ENCODE measurements at regions not wholly inside any gene's neighbourhood (a gene's known extent, or its start where the extent isn't known, plus 50 kb on each side); places are given as distances from the start of the nearest gene placed in this dataset.

DNA sequence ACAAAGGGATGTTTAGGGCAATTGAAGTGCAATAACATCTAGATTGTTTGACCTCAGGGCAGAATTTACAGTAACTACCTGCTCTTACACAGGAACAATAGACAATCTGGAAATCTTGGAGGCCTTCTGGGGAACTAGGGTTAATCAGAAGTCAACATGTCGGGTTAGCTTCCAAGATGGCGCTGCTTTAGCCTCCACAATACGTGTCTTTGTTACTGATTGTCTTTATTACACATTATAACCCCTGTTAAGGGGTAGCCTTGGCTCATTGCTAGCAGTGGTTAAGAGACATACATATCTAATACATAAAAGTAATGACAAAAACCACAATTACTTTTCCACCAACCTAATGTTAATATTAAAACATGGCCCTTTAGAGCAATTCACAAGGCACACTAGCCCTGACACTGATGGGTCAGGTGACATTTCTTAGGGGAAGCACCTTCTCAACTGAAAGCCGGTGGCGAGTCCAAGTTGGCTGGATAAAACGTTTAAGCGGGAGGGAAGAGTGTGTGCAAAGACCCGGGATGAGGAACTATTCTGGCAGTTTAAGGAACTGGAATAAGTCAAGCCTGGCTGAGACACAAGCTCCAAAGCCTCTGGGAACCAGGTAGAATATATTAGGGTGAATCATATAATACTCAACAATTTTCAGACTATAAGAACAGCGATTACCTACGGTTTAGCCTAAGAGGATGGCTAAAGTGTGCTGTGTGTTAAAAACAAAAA is 236.9 kb downstream of the BCAS1 start:
- H3K36me3 ChIP-seq: no peaks in the 10 kb centered on the region
- TF ChIP-seq, protein P1, sequence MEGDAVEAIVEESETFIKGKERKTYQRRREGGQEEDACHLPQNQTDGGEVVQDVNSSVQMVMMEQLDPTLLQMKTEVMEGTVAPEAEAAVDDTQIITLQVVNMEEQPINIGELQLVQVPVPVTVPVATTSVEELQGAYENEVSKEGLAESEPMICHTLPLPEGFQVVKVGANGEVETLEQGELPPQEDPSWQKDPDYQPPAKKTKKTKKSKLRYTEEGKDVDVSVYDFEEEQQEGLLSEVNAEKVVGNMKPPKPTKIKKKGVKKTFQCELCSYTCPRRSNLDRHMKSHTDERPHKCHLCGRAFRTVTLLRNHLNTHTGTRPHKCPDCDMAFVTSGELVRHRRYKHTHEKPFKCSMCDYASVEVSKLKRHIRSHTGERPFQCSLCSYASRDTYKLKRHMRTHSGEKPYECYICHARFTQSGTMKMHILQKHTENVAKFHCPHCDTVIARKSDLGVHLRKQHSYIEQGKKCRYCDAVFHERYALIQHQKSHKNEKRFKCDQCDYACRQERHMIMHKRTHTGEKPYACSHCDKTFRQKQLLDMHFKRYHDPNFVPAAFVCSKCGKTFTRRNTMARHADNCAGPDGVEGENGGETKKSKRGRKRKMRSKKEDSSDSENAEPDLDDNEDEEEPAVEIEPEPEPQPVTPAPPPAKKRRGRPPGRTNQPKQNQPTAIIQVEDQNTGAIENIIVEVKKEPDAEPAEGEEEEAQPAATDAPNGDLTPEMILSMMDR (IDR thresholded peaks at IDR 0.05; ENCODE audit: low read depth, low read length): no peak
- peaks cover 15% of the 10 kb centered on the region; the same call in 1 of the 2 replicates for H3K4me1 ChIP-seq
- no peaks in the 10 kb centered on the region for H3K9me3 ChIP-seq
- H3K4me3 ChIP-seq (ENCODE audit: low read depth, low read length): no peak overlapping the region
- H3K27me3 ChIP-seq: no peaks in the 10 kb centered on the region
- DNase-seq: no peak

DNA sequence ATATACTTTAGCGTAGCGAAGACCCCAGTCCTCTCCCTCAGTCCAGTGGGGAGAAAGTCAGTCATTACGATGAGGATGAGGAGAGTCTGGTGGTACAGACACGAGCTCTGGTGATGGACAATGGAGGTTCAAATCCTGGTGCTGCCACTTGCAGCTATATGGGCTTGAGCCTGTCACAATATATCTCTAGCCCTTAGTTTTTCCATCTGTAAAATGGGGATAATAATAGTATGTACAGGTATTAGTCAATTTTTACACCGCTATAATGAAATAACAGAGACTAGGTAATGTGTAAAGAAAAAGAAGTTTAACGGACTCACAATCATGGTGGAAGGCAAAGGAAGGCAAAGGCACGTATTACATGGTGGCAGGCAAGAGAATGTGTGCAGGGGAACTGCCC is 237.9 kb downstream of the BCAS1 start:
- Histone ChIP-seq H3K9me3 (no peaks in the 10 kb centered on the region), H3K36me3 (no peaks in the 10 kb centered on the region), H3K4me1 (peaks cover 17% of the 10 kb centered on the region; the same call in 1 of the 2 replicates), H3K4me3 (ENCODE audit: low read depth, low read length) (no peak overlapping the region), H3K27me3 (no peaks in the 10 kb centered on the region)
- TF ChIP-seq, protein P1 (IDR thresholded peaks at IDR 0.05; ENCODE audit: low read depth, low read length): no peak
- DNase-seq: no peak

DNA sequence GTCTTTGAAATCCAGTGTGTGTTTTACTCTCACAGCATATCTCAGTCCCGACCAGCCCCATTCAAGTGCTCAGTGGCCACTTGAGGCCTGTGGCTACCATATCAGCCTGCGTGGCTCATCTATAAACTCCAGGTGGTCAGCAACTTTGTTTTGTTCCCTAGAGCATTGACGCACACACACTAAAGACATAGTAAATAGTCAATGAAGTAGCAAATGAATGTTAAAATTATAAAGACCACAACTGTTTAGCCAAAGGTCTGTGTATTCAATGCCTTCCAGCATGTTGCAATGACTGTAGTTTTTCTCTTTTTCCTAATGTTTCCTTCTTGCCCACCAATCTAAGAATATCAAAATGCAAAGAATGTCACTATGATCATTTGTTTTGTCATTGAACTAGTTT is 238.2 kb upstream of the ZNF217 start:
- no peaks in the 10 kb centered on the region for H3K27me3 ChIP-seq
- DNase-seq: no peak
- peaks cover 17% of the 10 kb centered on the region; the same call in 1 of the 2 replicates for H3K4me1 ChIP-seq
- no peaks in the 10 kb centered on the region for H3K9me3 ChIP-seq
- no peak overlapping the region for H3K4me3 ChIP-seq (ENCODE audit: low read depth, low read length)
- no peaks in the 10 kb centered on the region for H3K36me3 ChIP-seq
- TF ChIP-seq, protein P1 (IDR thresholded peaks at IDR 0.05; ENCODE audit: low read depth, low read length): no peak

DNA sequence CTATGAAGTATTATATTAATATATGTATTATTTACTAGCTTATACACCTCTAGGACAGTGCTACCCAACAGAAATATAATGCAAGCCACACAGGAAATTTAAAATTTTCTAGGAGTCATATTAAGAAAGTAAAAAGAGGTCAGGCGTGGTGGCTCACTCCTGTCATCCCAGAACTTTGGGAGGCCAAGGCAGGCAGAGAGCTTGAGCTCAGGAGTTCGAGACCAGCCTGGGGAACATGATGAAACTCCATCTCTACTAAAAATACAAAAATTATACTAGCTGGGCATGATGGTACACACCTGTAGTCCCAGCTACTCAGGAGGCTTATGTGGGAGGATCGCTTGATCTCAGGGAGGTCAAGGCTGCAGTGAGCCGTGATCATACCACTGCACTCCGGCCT is 237.6 kb upstream of the ZNF217 start:
- Histone ChIP-seq H3K9me3 (no peaks in the 10 kb centered on the region), H3K27me3 (no peaks in the 10 kb centered on the region), H3K36me3 (no peaks in the 10 kb centered on the region), H3K4me3 (ENCODE audit: low read depth, low read length) (no peak overlapping the region), H3K4me1 (peaks cover 17% of the 10 kb centered on the region; the same call in 1 of the 2 replicates)
- TF ChIP-seq, protein P1 (IDR thresholded peaks at IDR 0.05; ENCODE audit: low read depth, low read length): no peak
- no peak for DNase-seq

DNA sequence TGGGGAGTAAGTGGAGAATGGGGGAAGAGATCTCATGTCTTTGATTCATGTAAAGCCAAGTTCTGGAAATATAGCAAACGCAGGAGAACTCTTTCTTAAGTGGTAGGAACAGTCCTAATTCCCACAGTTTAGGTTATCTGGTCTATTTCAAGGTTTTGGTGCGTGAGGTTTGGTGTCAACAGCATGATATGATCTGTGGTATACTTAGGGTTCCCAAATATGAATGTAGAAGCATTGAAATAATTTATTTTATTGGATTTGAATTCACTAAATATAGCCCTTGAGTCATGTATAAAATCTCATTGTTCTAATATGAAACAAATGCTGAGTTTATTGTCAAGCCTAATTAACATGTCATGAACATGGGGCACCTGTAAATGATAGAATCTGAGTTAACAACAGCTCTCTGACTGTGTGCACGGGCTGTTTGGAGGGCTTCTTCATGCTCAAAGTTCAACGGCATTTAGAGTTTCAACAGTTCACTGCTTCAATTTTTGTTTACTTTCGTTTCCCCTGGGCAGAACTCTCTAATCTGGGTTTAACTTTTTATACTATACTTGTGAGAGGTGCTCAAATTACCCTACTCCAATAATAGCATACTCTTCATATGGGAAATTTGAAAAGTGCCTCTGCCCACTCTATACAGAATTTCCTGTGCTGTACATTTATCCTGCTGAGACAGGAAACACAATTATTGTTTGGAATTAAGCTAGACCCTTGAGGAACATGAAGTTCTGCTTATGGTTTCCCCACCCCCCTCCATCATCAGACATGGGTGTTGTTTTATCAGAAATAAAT is 236.3 kb upstream of the ZNF217 start:
- H3K4me1 ChIP-seq: peaks cover 17% of the 10 kb centered on the region; the same call in 1 of the 2 replicates
- no peaks in the 10 kb centered on the region for H3K36me3 ChIP-seq
- no peak for DNase-seq
- H3K9me3 ChIP-seq: no peaks in the 10 kb centered on the region
- H3K4me3 ChIP-seq (ENCODE audit: low read depth, low read length): no peak overlapping the region
- no peaks in the 10 kb centered on the region for H3K27me3 ChIP-seq
- TF ChIP-seq, protein P1 (IDR thresholded peaks at IDR 0.05; ENCODE audit: low read depth, low read length): no peak

All from BE2C (cell line).